NCI-H2171 (cell line): ENCODE measurements at regions not wholly inside any gene's neighbourhood (a gene's known extent, or its start where the extent isn't known, plus 50 kb on each side); places are given as distances from the start of the nearest gene placed in this dataset.
"Not testable (repeated sequence)": the region's sequence is repeated elsewhere in the genome, so short reads cannot be mapped to it uniquely, and the experiment has no call there.

Experiments
- DNase-seq: peaks from one replicate; lab custom pipeline; 2025; lab: John Stamatoyannopoulos, UW

DNA sequence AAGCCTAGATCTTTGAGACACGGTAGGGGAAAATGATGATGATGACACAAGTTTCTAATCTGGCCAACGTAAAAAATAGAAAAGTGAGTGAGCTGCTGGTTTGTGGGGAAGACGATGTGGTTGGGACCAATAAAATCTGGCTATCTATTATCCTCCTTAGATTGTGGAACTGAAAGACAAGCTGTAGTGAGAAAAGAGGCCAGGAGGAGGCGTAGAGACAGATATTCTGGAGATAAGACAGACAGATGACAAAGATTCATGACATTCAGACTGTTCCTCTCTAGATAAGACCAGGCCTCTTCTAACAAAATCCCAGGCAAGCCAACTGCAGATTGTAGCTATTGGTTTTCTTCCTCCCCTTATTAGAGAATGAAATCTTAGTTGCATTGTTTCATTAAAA lies 376.3 kb upstream of the UBE2E3 start:
- DNase-seq, result no peak

- DNase-seq, result no peak
These were observed 379.4 kb upstream of the UBE2E3 start for GRCh38 chr2:180601016-180601415.

GRCh38 chr2:180599804-180600203 lies 380.6 kb upstream of the UBE2E3 start:
- DNase-seq, result no peak

DNA sequence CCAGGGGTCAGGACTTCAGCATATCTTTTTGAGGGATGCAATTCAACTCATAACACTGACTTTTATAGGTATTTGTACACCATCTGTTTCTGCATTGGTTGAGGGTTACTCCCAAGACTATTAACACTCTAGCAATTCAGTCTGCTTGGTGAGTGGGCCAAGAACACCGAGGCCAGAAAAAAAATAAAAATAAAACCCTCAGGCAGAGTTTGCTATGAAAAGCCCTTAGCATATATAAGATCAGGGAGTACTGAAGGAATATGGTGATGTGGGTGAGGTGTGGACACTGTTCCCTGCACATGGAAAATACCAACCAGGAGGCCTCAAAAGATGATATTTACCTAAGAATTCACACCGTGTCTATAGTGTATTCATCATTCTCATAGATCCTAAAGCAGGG lies 383.2 kb upstream of the UBE2E3 start:
- no peak for DNase-seq

DNA sequence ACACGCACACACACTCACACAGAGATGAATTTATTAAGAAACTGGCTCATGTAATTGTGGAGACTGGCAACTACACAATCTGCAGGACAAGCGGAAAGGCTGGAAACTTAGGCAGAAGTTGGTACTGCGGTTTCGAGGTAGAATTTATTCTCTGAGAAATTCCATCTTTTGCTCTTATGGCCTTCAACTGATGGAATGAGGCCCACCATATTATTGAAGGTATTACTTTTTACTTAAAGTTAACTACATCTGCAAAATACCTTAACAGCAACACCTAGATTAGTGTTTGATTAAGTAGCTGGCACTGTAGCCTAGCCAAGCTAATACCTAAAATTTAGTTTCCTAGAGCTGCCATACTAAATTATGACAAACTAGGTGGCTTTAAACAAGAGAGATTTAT lies 384.0 kb upstream of the UBE2E3 start:
- no peak for DNase-seq

DNA sequence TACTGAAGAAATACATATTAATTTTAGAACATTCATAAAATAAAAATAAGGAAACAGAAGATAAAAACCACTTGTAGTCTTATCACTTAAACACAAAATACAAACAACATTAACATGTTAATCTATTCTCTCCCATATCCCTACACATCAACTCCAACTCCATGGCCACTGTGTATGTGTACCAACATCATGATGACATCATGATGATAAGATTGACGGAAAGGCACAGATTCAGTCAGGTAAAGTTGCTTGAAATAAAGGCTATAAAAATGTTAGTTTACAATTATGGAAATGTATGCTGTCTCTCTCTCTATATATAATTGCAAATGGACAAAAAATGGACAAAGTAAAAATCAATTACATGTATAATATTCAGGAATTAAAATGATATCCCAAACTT lies 388.5 kb upstream of the UBE2E3 start:
- no peak for DNase-seq

DNA sequence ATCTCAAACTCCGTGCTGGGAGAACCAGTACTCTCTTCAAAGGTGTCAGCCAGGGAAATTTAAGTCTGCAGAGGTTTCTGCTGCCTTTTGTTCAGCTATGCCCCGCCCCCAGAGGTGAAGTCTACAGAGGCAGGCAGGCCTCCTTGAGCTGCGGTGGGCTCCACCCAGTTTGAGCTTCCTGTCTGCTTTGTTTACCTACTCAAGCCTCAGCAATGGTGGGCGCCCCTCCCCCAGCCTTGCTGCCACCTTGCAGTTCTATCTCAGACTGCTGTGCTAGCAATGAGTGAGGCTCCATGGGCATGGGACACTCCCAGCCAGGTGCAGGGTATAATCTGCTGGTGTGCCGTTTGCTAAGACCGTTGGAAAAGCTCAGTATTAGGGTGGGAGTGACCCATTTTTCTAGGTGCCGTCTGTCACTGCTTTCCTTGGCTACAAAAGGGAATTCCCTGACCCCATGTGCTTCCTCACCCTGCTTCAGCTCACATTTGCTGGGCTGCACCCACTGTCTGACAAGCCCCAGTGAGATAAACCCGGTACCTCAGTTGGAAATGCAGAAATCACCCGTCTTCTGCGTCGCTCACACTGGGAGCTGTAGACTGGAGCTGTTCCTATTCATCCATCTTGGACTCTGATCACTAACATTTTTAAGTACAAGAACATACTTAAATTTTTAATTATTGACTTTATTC lies 389.2 kb upstream of the UBE2E3 start:
- not testable (repeated sequence) for DNase-seq

- DNase-seq, result no peak
These were observed 396.8 kb upstream of the UBE2E3 start for GRCh38 chr2:180583441-180584140.

DNA sequence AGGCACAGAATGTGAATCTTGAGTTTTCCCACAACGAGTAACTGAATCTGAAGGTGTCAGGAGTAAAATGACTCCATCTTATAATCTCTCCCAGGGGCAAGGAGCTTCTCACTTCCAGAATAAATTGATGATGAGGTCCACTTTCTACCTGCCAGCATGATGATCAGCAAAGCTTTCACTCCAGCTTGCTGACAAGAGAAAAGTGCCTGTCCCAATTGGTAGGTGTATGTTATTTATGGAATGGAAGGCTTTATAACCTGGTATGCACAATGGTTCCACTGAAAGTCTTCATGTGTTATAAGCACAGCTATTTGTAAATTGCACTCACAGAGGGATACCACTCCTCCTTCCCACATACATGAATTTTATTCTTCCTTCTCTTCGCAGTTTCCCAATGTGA lies 401.0 kb upstream of the UBE2E3 start:
- no peak for DNase-seq

GRCh38 chr2:180578441-180578840 lies 402.0 kb upstream of the UBE2E3 start:
- DNase-seq, result no peak

DNA sequence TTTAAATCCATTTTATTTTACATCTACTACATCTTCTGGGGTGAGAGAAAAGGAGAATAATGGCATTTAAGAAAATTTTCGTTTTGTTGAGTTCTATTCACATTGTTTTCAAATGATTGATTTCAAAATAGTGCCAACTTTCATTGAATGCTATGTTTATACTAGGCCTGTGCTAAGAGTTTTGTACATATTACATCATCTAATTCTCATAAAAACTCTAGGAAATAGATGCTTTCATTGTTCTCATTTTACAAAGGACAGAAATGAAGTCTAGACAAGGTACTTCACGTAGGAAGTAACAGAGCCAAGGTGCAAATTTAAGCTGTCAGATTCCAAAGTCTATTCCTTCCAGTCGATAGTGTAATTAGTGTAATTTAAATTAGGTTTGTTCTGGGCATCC lies 402.8 kb upstream of the UBE2E3 start:
- DNase-seq, result no peak

DNA sequence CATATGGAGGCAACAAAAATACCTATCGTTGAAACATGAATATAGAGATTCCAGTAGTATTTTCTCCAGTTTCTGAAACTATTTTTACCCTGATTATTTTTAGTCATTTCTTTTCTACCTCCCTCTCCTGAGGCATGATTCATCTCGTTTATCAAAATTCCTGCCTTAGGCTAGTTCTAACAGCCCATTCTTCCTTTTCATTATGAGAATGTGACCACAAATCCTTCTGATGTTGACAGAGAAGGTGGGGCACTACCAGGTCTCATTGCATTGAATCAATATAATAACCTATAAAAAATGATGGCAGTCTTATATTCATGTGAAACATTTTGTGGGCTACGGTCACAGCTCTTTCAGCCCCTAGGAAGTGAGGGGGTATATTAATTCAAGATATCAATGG lies 406.5 kb upstream of the UBE2E3 start:
- no peak for DNase-seq

GRCh38 chr2:180572346-180572745 lies 408.1 kb upstream of the UBE2E3 start:
- DNase-seq, result no peak

DNA sequence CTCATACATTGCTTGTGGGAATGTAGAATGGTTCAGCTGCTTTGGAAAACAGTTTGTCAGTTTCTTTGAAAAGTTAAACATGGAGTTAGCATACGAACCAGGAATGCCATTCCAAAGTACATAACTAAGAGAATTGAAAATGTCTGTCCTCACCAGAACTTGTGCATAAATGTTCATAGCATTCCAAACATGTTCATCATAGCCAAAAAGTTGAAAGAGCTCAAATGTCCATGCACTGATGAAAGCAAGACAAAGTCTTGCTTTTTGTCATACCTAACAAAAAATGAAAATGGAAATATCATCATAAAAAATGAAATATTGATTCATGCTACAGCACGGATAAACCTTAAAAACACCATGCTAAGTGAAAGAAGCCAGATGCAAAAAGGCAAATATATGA lies 408.8 kb upstream of the UBE2E3 start:
- no peak for DNase-seq

DNA sequence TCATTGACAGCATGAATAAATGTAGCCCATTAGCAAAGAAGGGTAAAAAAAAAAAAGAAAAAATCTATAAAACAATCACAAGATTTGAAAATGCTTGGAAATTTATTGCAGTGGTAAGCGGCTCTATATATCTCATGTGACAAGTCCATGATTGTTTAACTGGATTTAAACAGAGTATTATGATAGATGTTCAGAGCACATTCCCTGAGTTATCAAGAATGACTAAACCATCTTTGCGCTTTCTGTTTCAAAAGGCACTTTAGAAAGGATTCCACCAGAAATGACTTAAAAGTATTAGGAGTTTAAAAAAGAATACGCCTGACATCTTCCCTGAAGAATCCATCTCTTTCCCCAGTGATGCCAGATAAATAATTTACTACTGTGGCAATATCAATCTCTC lies 409.5 kb upstream of the UBE2E3 start:
- no peak for DNase-seq

DNA sequence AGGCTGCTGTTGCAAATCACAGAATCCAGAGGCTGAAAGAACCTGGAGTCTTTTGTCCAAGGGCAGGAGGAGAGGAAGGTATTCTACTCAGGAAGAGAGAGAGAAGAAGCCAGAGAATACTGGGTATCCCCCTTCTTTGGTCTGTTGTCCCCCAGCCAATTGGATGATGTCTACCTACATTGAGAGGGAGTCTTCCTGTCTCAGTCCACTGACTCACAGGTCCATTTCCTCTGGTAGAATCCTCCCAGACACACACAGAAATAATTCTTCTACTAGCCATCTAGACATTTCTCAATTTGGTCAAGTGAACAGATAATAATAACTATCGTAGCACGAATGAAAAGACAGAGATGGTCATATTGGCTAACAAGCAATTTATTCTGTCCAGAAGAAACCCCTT lies 416.4 kb upstream of the UBE2E3 start:
- no peak for DNase-seq

DNA sequence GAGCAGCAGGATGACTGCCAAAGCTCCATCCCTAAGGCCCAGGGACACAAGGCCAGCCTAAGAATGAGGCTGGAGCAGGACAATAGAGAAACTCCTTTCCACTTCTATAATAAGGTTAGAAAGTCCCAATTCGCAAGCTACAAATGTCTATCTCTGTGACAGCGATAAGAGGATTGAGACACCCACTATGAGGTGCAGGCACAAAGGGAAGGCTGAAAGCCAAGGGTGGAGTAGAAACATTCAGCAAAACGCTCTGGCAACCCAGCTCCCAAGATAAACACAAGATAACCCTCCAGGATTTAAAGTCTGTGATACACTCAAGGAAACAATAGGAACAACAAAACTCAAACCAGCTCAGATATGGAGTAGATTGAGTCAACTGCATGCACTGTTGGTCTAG lies 418.0 kb upstream of the UBE2E3 start:
- no peak for DNase-seq

DNA sequence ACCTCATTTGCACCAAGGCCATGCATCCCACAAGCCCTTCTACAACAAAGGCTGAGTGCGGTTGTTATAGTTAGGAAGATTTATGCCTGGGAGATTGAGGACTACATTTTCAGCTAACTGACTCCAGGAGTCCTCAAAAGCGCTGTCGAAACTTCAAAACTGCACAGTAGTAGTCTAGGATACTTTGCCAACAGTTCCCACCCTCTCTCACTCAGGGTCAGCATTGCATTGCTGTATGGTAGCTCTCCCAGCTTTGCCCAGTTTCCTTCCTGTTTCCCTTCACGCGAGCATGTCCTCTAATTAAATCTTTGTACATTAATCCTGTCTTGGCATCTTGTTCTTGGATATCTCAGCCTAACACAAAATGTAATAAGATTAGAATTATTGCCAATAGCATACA lies 420.6 kb upstream of the UBE2E3 start:
- DNase-seq, result no peak

GRCh38 chr2:180559038-180559437 lies 421.4 kb upstream of the UBE2E3 start:
- no peak for DNase-seq

- DNase-seq, result no peak
These were observed 424.9 kb upstream of the UBE2E3 start for GRCh38 chr2:180555391-180555965.

- no peak for DNase-seq
These were observed 426.1 kb upstream of the UBE2E3 start for GRCh38 chr2:180554330-180554729.

DNA sequence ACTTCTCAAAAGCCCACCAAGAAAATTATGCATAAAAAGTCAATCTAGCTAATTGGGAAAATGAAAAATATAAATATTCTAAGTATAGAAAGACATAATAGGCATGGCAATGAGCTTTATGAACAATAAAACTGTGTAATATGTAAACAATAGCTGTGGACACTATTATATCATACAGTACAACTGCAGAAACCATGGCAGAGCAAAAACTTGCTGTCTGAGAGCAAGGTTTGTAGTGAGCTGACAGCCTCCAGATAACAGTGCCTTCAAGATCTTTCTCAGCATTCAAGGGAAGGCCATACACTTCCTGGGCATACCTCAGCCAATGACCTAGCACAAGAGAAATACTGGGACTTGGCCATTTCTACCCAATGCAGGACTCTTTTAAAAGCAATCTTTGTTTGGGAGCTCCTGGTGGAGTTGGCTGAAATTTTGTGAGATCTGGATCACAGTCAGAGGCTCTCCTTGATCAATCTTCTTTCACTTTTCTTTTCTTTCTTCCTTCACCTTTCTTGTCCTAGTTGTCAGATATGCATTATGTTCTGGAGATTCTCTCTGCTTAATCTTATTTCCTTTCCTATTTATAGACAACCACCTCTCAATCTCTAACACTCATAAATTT lies 427.2 kb upstream of the UBE2E3 start:
- no peak for DNase-seq

DNA sequence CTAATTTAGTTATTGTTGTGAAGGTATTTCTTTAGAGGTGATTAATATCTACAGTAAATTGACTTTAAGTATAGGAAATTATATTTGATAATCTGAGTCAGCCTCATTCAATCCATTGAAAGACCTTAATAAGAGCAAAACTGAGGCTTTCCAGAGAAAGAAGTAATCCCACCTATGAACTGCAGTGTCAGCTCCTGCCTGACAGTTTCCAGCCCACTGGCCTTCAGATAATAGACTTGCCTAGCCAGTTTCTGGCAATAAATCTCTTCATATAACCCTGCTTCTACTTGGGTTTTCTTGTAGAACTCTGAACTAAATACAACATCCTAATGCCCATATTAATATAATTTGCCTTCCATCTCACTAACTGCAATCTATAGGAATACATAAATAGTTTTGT lies 437.9 kb upstream of the UBE2E3 start:
- no peak for DNase-seq
